ENCODE measurements at regions not wholly inside any gene's neighbourhood (a gene's known extent, or its start where the extent isn't known, plus 50 kb on each side); places are given as distances from the start of the nearest gene placed in this dataset.

DNA sequence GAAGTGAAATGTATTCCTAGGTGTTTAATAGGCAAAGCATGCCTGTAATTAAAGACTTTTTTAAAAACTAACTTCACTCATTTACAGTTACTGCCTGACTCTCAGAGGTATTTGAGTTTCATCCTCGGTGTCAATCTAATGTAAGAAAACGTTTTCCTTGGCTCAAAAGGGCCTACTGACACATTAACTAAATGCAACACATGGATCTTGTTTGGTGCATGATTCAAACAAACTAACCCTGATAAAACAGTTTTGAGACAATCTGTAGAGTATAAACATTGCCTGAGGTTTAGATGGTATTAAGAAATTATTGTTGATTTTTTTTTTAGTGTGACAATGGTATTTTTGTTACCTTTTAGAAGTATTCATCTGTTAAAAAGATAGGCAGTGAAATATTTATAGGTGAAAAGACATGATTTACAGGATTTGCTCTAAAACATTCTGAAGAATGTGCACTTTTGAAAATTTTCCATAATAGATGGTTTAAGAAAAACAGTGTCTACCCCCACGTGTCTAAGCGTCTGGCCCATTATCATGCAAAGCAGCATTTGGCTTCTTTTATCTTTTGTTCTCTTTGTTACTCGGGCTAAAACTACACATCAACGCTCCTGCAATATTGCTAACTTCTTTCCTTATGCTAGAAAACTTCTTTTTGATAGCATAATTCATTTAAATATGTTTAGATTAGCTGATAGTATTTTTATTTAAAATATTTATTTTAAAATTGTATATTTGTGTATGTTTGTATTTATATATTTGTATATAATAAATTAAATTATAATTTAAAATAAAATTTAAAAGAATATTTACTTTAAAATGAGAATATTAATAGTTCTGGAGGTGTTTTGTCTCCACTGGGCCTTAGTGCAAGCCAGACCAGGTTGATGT is 160.2 kb upstream of the NDUFV2 start:
- no peak for DNase-seq (ENCODE audit: low spot score)
- in situ Hi-C loops (cut with HindIII; ENCODE audit: low sequenced_read_pairs) = no loop called here

DNA sequence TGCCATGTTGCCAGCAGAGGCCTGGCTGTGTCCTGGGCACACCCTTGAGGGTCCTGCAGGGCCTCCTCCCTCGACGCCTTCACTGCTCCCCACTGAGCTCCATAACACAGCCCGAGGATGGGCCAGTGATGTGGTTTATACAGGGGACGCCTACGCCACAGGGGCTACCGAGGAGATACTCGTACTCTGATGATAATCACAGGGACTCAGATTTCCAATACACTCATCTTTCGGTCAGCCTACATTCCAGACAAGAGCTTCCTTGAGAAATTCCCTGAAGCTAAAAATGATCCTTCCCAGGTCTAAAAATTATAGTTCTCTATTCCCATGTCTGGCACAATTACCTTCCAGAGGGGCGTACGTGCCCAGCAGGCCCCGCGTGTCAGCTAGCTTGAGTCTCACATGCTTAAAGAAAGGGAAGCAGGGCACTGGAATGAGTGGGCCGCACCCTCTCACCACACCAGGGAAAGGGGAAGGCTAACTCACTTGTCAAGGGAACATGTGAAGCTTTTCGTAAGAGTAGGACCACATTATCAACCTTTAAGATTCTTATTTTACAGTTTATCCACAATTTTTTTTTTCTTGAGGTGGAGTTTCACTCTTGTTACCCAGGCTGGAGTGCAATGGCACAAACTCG is 159.5 kb upstream of the NDUFV2 start:
- no peak for DNase-seq (ENCODE audit: low spot score)
- in situ Hi-C loops (cut with HindIII; ENCODE audit: low sequenced_read_pairs) = no loop called here

DNA sequence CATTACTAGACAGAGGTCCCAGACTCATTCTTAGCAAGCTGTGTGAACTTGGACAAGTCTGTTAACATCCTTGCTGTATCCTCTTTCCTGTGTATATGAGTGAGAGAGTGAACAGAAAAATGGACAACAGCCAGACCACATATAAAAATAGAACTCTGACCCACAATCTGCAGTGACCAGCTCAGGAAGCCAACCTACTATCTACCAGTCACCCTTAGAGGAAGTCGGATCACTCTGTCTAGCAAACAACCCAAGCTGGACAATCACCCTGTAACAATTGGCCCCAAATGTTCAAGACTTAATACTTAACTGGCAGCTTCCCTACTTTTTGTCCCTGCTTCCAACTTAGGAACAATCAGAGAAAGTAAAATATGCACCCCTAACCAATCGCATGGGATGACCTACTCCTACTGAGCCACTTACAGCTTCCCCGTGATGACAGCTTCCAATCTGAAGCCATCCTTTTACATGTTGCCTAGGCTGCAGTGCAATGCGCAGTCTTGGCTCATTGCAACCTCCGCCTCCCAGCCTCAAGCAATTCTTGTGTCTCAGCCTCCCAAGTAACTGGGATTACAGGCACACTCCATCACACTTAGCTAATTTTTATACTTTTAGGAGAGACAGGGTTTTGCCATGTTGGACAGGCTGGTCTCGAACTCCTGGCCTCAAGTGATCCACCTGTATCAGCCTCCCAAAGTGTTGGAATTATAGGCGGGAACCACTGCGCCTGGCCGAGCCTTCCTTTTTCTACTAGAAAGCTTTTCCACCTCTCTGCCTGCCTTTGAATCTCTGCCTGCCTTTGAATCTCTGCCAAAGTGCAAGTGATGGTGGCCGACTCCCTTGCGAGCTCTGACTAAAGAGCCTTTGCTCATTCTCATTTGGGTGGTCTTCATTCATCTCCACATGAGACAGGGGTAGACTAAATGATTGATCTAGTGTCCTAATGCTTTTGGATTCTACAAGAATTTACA is 158.3 kb upstream of the NDUFV2 start:
- in situ Hi-C loops (cut with HindIII; ENCODE audit: low sequenced_read_pairs) = no loop called here
- peak; percentile 63 for DNase-seq (ENCODE audit: low spot score)

DNA sequence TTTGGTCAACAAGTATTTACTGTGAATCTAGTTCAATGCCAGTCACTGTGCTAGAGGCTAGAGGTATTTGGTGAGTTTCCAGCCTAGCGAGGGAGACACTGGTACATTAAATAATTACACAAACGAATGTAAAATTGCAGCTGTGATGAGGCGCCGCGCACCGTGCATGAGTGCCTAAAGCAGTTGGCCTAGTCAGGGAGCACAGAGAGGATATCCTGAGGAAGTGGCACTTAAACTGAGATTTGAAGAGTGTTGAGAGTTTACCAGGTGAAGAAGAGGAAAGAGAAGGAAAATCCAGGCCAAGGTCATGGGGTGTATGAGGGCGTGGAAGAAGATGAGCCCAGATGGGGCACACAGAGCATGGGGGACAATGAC is 157.6 kb upstream of the NDUFV2 start:
- in situ Hi-C loops (cut with HindIII; ENCODE audit: low sequenced_read_pairs) = no loop called here

DNA sequence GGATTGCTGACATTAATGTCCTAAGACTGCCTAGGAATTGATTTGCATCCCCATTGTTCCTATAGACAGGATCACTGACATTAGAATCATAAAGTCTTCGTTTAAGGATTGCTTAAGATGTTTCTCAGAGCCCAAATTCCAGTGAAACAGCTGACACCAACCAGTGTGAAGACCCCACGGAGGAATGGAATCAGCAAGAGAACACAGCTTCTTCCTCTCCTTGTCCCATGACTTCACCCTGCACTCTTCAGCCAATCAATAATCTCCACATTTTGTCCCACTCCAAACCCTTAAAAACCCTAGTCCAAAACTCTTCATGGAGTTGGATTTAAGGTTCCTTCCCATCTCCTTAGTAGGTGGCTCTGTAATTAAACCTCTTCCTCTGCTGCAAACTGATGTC is 157.0 kb upstream of the NDUFV2 start:
- in situ Hi-C loops (cut with HindIII; ENCODE audit: low sequenced_read_pairs) = no loop called here
- no peak for DNase-seq (ENCODE audit: low spot score)

More for the DNA sequence above, 157.6 kb upstream of the NDUFV2 start:
- DNase-seq (ENCODE audit: low spot score) = peak; percentile 53

DNA sequence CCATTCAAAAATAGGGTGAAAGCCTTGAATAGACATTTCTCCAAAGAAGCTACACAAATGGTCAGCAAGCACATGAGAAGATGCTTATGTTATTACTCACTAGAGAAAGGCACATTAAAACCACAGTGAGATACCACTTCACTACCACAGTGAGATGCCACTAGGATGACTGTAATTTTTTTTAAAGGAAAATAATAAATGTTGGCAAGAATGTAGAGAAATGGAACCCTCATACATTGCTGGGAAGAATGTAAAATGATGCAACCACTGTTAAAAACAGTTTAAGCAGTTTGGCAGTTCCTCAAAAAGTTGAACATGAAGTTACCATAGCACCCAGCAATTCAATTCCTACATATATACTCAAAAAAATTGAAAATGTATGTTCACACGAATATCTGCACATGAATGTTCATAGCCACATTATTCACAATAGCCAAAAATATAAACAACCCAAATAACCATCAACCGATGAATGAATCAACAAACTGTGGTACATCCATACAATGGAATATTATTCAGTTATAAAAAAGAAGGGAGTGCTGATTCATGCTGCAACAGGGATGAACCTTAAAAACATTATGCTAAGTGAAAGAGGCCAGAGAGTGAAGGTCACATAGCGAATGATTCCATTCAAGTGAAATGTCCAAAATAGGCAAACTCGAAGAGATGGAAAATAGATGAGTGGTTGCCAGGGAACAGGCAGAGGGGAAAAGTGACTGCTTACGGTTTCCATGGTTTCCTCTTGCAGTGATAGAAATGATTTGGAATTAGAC is 156.2 kb upstream of the NDUFV2 start:
- in situ Hi-C loops (cut with HindIII; ENCODE audit: low sequenced_read_pairs) = no loop called here
- DNase-seq (ENCODE audit: low spot score) = no peak

DNA sequence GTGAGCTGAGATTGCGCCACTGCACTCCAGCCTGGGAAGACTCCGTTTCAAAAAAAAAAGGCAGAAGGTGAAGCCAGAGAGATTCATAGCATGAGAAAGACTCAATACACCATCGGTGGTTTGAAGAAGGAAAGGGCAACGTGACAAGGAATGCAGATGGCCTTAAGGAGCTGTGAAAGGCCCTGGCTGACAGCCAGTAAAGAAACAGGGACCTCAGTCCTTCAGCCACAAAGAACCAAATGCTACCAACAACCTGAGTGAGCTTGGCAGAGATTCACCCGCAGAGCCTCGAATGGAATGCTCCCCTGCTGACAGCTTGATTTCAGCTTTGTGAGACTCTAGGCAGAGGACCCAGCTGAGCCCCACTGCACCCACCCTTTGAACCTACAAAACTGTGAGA is 154.9 kb upstream of the NDUFV2 start:
- peak; percentile 76 for DNase-seq (ENCODE audit: low spot score)

DNA sequence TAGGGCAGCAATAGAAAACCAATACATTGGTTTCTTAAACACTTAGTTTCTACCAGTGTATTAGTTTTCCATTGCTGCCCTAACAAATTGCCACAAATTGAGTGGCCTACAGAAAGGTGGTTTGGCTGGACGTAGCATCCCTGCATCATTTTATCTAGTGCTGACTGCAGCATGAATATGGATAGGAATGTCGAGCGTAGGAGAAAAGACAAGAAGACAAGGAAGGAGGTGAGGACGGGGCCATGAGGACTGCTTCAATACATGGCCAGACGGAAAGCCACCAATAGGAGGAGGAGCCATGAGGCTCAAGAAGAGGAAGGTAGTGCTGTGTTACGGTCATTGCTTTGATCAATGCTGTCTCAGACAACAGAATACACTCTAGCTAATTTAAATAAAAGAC is 154.5 kb upstream of the NDUFV2 start:
- no peak for DNase-seq (ENCODE audit: low spot score)
- in situ Hi-C loops (cut with HindIII; ENCODE audit: low sequenced_read_pairs) = no loop called here

More for the DNA sequence above, 154.9 kb upstream of the NDUFV2 start:
- in situ Hi-C loops (cut with HindIII; ENCODE audit: low sequenced_read_pairs) = no loop called here

DNA sequence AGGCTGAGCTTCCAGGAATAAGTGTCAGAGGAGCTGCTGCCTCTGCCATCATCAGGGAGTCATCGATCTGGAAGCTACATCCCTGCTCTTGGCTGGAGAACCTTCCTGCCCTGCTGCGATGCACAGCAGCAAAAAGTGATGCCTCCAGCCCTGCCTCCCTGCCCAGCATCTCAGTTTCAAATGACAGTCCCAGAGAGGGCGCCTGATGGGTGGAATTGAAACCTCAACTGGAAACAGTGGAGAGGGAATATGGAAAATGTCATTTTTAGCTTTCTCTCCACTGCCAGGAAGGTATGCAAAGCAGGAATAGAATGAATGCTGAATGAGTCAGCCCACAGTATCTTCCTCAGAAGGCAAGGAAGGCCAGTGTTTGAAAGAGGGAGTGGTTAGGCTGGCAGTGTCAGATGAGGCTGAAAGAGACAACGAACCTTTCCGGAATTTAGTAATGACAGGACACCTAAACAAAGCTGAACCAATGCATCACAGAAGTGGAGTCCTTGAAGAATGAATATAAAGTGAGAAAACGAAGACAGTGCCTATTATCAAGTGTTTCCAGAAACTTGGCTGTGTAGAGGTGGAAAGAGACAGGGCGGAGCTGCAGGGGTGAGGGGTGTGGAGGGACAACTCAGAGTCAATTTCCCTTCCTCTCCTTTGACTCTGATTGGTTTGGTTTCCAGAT is 153.9 kb upstream of the NDUFV2 start:
- in situ Hi-C loops (cut with HindIII; ENCODE audit: low sequenced_read_pairs) = no loop called here
- DNase-seq (ENCODE audit: low spot score) = peak; percentile 86

DNA sequence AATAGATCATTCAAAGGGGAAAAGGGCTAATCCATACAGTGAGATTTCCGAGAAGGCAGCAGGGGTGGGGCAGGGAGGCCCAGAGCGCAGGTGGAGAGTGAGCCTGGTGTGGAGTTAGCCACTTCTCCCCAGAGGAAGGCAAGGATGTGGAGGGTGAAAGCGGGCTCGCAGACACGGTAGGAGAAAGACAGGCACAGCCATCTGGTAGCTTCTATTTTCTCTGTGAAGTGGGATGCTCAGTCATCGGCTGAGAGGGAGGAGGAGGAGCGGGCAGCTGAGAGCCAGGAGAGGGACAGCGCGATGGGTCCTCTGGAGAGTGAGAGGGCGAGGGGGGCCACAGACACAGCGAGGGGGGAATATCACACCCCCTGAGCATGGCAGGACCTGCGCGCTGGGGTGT is 153.3 kb upstream of the NDUFV2 start:
- DNase-seq (ENCODE audit: low spot score) = peak; percentile 86
- in situ Hi-C loops (cut with HindIII; ENCODE audit: low sequenced_read_pairs) = no loop called here

DNA sequence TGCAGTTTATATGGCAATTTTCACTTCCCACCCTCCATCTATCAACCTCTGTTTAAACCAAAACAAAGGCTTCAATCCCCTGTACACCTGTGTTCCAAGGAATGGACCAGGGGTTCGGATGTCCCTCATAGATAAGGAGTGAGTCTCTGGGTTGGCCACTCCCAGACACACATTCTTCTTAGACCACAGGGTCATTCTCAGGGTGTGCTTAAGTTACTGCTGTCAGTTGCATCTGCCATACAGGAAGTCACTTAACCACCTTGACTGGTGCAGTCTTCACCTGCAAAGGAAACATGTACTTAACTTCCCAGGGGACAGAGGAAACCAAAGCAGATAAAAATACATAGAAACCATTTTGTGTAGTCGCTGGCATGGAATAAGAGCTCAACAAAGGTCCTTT is 151.0 kb upstream of the NDUFV2 start:
- DNase-seq (ENCODE audit: low spot score) = no peak
- in situ Hi-C loops (cut with HindIII; ENCODE audit: low sequenced_read_pairs) = no loop called here

DNA sequence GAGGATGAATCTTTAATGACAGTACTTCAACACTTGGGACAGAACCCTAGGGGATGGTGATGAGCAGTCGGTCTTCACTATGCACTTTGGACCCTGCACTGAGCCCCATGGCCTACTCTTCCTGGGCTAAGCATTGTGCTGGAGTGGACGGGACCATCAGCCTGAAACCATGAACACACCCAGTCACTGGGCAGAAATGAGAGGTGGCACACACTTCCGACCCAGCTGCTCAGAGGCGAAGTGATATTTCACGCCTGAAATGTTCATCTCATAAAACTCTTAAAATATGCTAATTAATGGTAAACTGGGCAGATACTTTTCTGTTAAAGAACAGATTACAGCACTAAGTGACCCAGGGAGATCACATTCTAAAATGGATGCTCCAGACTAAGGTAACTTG is 150.3 kb upstream of the NDUFV2 start:
- DNase-seq (ENCODE audit: low spot score) = peak; percentile 61
- in situ Hi-C loops (cut with HindIII; ENCODE audit: low sequenced_read_pairs) = no loop called here

DNA sequence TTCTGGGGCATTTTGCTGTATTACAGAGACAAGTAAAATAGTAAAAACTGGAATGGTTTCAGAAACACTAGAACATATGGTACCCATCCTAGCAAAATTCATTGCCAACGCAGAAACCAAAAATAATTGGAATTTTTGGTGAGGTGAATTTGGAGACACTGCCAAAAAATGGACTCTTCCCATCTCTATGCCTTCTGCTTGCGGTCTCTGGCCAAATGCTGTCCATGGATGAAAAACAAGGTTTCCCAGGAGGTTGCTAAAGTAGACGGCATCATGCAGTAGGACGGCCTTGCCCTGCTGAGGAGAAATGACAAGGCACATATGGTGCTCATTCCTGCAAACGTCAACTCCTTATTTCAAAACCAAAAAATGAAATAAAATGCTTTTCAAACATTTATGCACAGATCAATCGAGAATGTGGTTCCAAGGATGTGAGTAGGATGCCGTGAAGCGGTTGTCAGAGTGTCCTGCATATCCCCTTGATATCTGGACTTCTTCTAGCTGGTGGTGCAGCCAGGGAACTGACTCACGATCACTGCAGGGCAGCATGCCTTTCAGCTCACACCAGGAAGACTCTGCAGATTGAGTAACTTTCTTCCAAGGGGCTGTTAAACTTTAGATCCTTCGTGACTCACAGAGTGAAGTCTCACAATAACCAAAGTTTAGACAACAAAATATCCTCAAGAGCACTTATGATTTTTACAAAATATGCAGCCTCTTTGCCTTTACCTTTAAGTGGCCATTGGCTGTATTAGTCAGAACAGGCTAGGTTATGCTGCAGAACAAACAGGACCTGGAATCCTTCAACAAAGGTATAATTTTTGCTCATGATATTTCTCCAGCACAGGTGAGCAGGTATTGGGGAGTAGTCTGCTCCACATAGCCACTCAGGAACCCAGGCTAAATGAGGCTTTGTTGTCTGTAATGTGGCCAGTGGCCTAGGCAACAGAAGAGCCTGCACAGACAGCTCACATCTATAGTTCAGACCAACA is 149.4 kb upstream of the NDUFV2 start:
- in situ Hi-C loops (cut with HindIII; ENCODE audit: low sequenced_read_pairs) = no loop called here
- DNase-seq (ENCODE audit: low spot score) = peak; percentile 97

DNA sequence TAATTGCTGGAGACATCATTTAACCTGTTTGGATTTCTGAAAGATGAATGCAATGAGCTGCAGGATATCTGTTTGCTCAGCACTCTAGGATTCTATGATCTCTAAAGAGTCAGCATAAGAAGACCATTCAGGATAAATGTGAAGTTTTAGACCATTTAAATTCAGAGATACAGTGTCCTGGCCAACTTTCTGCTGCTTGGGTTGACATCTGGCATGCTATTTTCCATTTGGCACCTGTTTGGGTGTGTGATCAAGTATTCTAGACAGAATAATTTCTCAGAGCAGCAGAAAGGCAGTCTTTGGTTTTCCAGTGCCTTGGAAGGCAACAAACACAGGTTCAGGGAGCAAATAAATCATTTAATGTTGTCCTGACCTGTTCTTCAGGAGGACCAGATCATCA is 144.8 kb upstream of the NDUFV2 start:
- DNase-seq (ENCODE audit: low spot score) = peak; percentile 60

DNA sequence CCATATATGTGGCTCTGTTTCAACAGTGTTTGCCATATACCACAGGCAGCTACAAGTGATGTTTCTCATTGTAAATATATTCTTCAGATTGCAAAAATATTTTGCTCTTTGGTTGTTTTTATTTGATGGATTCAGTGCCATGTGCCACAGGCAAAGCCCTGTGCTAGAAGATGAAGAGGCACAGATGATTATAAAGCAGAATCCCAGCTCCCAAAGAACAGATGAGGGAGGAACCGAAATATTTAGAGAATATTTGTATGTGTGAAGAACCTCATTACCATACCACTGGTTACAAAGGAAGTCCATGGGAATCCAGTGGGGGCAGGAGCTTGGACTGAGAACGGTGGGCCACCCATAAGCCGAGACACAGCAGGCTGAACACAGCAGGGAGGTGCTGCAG is 143.8 kb upstream of the NDUFV2 start:
- in situ Hi-C loops (cut with HindIII; ENCODE audit: low sequenced_read_pairs) = no loop called here

More for the DNA sequence above, 144.8 kb upstream of the NDUFV2 start:
- in situ Hi-C loops (cut with HindIII; ENCODE audit: low sequenced_read_pairs) = no loop called here

DNA sequence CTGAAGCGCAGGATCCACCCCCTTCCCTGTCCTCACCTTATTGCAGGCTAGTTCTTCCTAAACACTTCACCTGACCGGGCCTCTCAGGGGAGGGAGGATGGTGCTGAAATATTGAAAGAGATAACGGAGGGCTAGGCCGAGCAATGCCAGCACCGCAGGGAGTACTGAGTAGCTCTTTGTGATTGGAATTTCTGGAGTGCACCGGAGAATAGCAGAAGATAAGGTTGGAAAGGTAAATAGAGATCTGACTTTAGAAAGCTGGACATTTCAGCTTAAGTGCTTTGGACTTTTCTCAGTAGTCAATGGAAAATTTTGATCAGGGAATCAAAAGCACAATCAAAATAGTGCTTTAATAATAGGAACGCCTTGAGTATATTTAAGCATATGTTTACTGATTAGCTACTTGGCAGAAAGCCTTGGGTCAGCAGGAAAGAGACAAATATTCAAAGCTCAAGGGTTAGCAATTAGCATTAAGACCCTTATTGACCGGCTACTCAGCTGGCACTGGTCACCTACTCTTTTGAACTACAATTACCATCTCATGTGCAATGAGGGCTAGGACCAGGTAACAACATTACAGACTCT is 142.9 kb upstream of the NDUFV2 start:
- DNase-seq (ENCODE audit: low spot score) = peak; percentile 58
- in situ Hi-C loops (cut with HindIII; ENCODE audit: low sequenced_read_pairs) = no loop called here

More for the DNA sequence above, 143.8 kb upstream of the NDUFV2 start:
- no peak for DNase-seq (ENCODE audit: low spot score)

Measured in G401 (cell line).